ENCODE measurements at regions not wholly inside any gene's neighbourhood (a gene's known extent, or its start where the extent isn't known, plus 50 kb on each side); places are given as distances from the start of the nearest gene placed in this dataset.

GRCh38 chr7:45359776-45360175 lies 202.2 kb downstream of the RAMP3 start:
- TF ChIP-seq USF1 (IDR thresholded peaks at IDR 0.05; ENCODE audit: borderline replicate concordance, extremely low read length, insufficient read depth, low read depth, low read length) (no peak), NRF1 (conservative IDR thresholded peaks at IDR 0.05; ENCODE audit: low read depth, low read length) (no peak), STAT1 (conservative IDR thresholded peaks at IDR 0.05) (no peak), POLR2AphosphoS5 (IDR thresholded peaks at IDR 0.05; ENCODE audit: low read length) (no peak), ZNF687 (IDR thresholded peaks at IDR 0.05) (no peak), POLR2A (IDR thresholded peaks at IDR 0.05; ENCODE audit: low read depth, low read length) (no peak), EP300 (IDR thresholded peaks at IDR 0.05; ENCODE audit: borderline replicate concordance in 1 of 2, control insufficient read depth in 1 of 2, low read depth in 2 of 2, low read length in 2 of 2) (no peak), CTCF (IDR thresholded peaks at IDR 0.05 in 2 of 3, conservative IDR thresholded peaks at IDR 0.05 in 1 of 3; ENCODE audit: control insufficient read depth in 2 of 3, extremely low read depth in 1 of 3, insufficient read depth in 1 of 3, low read depth in 3 of 3, low read length in 3 of 3) (no peak), TBL1XR1 (IDR thresholded peaks at IDR 0.05; ENCODE audit: low read depth, low read length) (no peak), HCFC1 (IDR thresholded peaks at IDR 0.05; ENCODE audit: low read length) (no peak), BHLHE40 (IDR thresholded peaks at IDR 0.05; ENCODE audit: borderline replicate concordance in 1 of 2, low read depth in 2 of 2, low read length in 1 of 2) (no peak), CBFB (IDR thresholded peaks at IDR 0.05; ENCODE audit: low read depth) (no peak), RFX5 (IDR thresholded peaks at IDR 0.05; ENCODE audit: low read depth, low read length) (no peak), EZH2 (IDR thresholded peaks at IDR 0.05; ENCODE audit: borderline replicate concordance, control insufficient read depth, low read depth, low read length) (no peak)

Measured in GM12878 (cell line).